ENCODE measurements at regions not wholly inside any gene's neighbourhood (a gene's known extent, or its start where the extent isn't known, plus 50 kb on each side); places are given as distances from the start of the nearest gene placed in this dataset.
A peak's percentile ranks its signal among the peaks of the same experiment; 100 is the strongest.

DNA sequence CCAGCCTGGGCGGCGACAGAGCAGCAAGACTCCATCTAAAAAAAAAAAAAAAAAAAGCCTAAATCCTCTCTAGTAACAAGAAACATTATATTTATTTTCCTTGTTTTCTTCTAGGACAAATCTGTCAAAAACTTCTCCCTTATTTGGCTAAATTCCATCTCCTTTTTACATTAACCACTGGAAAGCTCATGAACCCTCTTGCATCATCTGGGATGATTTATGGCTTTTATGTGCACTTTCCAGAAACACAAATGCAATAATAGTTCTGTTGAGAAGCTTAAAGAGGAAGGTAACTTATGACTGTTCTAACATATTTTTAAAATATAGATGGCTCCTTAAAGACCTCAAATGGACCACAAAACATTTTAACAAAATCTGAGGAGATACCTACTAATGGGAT, 526.1 kb upstream of the SPTLC3 start:
- Histone ChIP-seq H3K27ac (no peak overlapping the region), H3K4me1 (ENCODE audit: low read depth, poor library complexity, severe bottlenecking) (no peaks in the 10 kb centered on the region), H3K36me3 (ENCODE audit: insufficient read depth) (no peaks in the 10 kb centered on the region), H3K79me2 (ENCODE audit: insufficient read depth, low read depth) (no peaks in the 10 kb centered on the region), H4K20me1 (ENCODE audit: insufficient read depth) (no peaks in the 10 kb centered on the region), H3K4me2 (no peak overlapping the region), H3K4me3 (IDR thresholded peaks at IDR 0.05; ENCODE audit: insufficient read depth, low read depth, low read length) (no peak overlapping the region), H3K27me3 (ENCODE audit: insufficient read depth, low read depth) (no peaks in the 10 kb centered on the region), H3K9ac (no peak overlapping the region), H2AFZ (ENCODE audit: low read depth) (no peak overlapping the region)
- TF ChIP-seq, protein P1, sequence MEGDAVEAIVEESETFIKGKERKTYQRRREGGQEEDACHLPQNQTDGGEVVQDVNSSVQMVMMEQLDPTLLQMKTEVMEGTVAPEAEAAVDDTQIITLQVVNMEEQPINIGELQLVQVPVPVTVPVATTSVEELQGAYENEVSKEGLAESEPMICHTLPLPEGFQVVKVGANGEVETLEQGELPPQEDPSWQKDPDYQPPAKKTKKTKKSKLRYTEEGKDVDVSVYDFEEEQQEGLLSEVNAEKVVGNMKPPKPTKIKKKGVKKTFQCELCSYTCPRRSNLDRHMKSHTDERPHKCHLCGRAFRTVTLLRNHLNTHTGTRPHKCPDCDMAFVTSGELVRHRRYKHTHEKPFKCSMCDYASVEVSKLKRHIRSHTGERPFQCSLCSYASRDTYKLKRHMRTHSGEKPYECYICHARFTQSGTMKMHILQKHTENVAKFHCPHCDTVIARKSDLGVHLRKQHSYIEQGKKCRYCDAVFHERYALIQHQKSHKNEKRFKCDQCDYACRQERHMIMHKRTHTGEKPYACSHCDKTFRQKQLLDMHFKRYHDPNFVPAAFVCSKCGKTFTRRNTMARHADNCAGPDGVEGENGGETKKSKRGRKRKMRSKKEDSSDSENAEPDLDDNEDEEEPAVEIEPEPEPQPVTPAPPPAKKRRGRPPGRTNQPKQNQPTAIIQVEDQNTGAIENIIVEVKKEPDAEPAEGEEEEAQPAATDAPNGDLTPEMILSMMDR (conservative IDR thresholded peaks at IDR 0.05; ENCODE audit: low read depth, low read length): no peak

DNA sequence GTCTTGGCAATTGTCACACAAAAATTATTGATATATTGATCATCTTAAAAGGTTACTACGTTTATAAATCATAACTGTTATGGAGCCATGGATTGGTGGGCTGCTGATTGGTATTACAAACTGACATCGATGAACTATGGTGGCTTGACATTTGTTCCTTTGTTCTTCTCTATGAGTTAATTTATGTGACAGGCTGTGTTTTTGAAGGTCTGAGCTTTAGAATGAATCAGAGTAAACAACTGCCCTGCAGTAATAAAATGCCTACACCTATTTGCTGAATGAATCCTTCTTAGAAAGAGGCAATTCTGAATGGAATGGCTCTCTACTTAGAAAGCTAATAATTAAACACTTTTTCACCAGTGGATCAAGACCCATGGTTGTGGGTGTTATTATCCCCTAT, 506.3 kb upstream of the SPTLC3 start:
- H3K79me2 ChIP-seq (ENCODE audit: insufficient read depth, low read depth): no peaks in the 10 kb centered on the region
- no peaks in the 10 kb centered on the region for H3K36me3 ChIP-seq (ENCODE audit: insufficient read depth)
- no peak overlapping the region for H3K4me3 ChIP-seq (IDR thresholded peaks at IDR 0.05; ENCODE audit: insufficient read depth, low read depth, low read length)
- no peaks in the 10 kb centered on the region for H4K20me1 ChIP-seq (ENCODE audit: insufficient read depth)
- TF ChIP-seq, protein P1 (conservative IDR thresholded peaks at IDR 0.05; ENCODE audit: low read depth, low read length): no peak
- H3K9ac ChIP-seq: no peak overlapping the region
- peaks cover 27% of the 10 kb centered on the region for H3K4me1 ChIP-seq (ENCODE audit: low read depth, poor library complexity, severe bottlenecking)
- H3K27ac ChIP-seq: no peak overlapping the region
- H2AFZ ChIP-seq (ENCODE audit: low read depth): no peak overlapping the region
- H3K4me2 ChIP-seq: no peak overlapping the region
- H3K27me3 ChIP-seq (ENCODE audit: insufficient read depth, low read depth): no peaks in the 10 kb centered on the region

DNA sequence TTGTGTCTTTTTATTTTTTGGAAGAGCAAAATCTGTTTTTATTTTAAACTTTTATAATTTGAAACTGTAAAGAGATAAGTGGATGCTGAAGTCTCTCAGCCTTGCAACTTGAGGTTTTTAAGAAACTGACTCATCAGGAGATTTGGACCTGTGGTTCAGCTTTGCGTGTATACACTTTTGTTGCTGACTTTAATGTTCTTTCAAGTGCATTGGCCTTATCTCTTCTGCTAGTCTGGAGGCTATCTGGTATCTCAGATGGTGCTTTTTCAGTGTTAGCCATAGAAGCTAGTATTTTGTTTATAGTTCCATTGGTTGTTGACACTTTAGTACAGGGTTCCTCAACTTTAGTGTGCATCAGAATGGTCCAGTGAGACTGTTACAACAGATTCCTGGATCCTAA, 504.0 kb upstream of the SPTLC3 start:
- no peak overlapping the region for H3K9ac ChIP-seq
- no peaks in the 10 kb centered on the region for H3K27me3 ChIP-seq (ENCODE audit: insufficient read depth, low read depth)
- TF ChIP-seq, protein P1 (conservative IDR thresholded peaks at IDR 0.05; ENCODE audit: low read depth, low read length): no peak
- H3K27ac ChIP-seq: peak overlapping the region; percentile 27; the same call in 1 of the 2 replicates
- H3K36me3 ChIP-seq (ENCODE audit: insufficient read depth): no peaks in the 10 kb centered on the region
- no peak overlapping the region for H3K4me3 ChIP-seq (IDR thresholded peaks at IDR 0.05; ENCODE audit: insufficient read depth, low read depth, low read length)
- peaks cover 27% of the 10 kb centered on the region for H3K4me1 ChIP-seq (ENCODE audit: low read depth, poor library complexity, severe bottlenecking)
- no peaks in the 10 kb centered on the region for H3K79me2 ChIP-seq (ENCODE audit: insufficient read depth, low read depth)
- H2AFZ ChIP-seq (ENCODE audit: low read depth): peak overlapping the region; percentile 22; the same call in 1 of the 2 replicates
- peak overlapping the region; percentile 26; the same call in 1 of the 2 replicates for H3K4me2 ChIP-seq
- H4K20me1 ChIP-seq (ENCODE audit: insufficient read depth): no peaks in the 10 kb centered on the region

DNA sequence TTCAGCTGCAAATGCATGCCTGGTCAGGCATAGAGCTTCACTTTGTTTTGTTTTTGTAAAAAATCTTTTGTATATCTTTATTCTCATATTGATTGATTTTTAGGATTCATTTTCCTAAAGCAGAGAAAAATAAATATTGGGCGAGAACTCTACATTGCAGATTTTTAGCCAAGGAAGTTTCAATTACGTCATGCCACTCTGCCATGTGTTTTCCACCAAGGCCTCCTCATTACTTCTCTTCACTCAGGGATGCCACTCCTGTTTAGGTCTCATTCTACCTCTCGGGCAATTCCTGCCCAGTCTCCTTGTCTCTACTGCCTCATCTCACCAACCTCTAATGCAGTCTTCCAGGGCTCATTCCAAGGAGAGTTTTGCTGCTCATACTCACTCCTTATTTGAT, 497.3 kb upstream of the SPTLC3 start:
- Histone ChIP-seq H3K27ac (no peak overlapping the region), H3K4me2 (no peak overlapping the region), H4K20me1 (ENCODE audit: insufficient read depth) (no peaks in the 10 kb centered on the region), H3K4me3 (IDR thresholded peaks at IDR 0.05; ENCODE audit: insufficient read depth, low read depth, low read length) (no peak overlapping the region), H3K36me3 (ENCODE audit: insufficient read depth) (no peaks in the 10 kb centered on the region), H3K79me2 (ENCODE audit: insufficient read depth, low read depth) (no peaks in the 10 kb centered on the region), H3K27me3 (ENCODE audit: insufficient read depth, low read depth) (no peaks in the 10 kb centered on the region), H3K4me1 (ENCODE audit: low read depth, poor library complexity, severe bottlenecking) (peaks cover 4% of the 10 kb centered on the region), H3K9ac (no peak overlapping the region), H2AFZ (ENCODE audit: low read depth) (no peak overlapping the region)
- TF ChIP-seq, protein P1 (conservative IDR thresholded peaks at IDR 0.05; ENCODE audit: low read depth, low read length): no peak

Measured in KMS-11 (cell line).